Neutrophil (primary cell): ENCODE measurements at regions not wholly inside any gene's neighbourhood (a gene's known extent, or its start where the extent isn't known, plus 50 kb on each side); places are given as distances from the start of the nearest gene placed in this dataset.

ENCODE experiments used
- H3K27ac ChIP-seq: fragments of 200-600 bp; sonication (generic); 2 replicates; pipeline ENCODE4 v1.5.1; 2016; ENCODE audit warnings: mild to moderate bottlenecking, moderate library complexity
- H3K27me3 ChIP-seq: fragments of 200-600 bp; sonication (generic); 2 replicates; pipeline ENCODE4 v1.6.0; 2016; ENCODE audit warnings: mild to moderate bottlenecking
- H3K36me3 ChIP-seq: fragments of 200-600 bp; sonication (generic); 2 replicates; pipeline ENCODE4 v1.5.1; 2017
- H3K4me1 ChIP-seq, 2 experiments: fragments of 200-600 bp in 1 of 2; sonication (generic) in 1 of 2; 1 replicate in 1 of 2; 2 replicates in 1 of 2; pipeline versions ENCODE4 v1.5.1 to v1.6.1; 2013 to 2016; ENCODE audit warnings: low read depth in 1 of 2, low read length in 1 of 2, mild to moderate bottlenecking in 1 of 2, moderate library complexity in 1 of 2; ENCODE audit not compliant: control insufficient read depth in 1 of 2, insufficient read depth in 1 of 2
- H3K4me3 ChIP-seq, 2 experiments: fragments of 200-600 bp in 1 of 2; sonication (generic) in 1 of 2; 1 replicate in 1 of 2; 2 replicates in 1 of 2; pipeline ENCODE4 v1.5.1; 2013 to 2016; ENCODE audit warnings: low read depth in 1 of 2, low read length in 1 of 2, mild to moderate bottlenecking in 1 of 2, moderate library complexity in 1 of 2
- H3K9me3 ChIP-seq: fragments of 200-600 bp; sonication (generic); 2 replicates; pipeline ENCODE4 v1.5.1; 2016
- TF ChIP-seq, protein P1 (sequence below): fragments of 200-600 bp; sonication (generic); IDR thresholded peaks from 2 replicates; pipeline ENCODE4 v1.5.1; 2016; ENCODE audit warnings: antibody characterized with exemption

GRCh38 chr15:70490838-70491155, 272.6 kb downstream of the UACA start:
- no peaks in the 10 kb centered on the region for H3K27me3 ChIP-seq
- H3K27ac ChIP-seq = peak overlapping the region; percentile 96
- H3K36me3 ChIP-seq = no peaks in the 10 kb centered on the region
- peaks cover 82 to 96% of the 10 kb centered on the region in 2 experiments for H3K4me1 ChIP-seq
- H3K9me3 ChIP-seq = no peaks in the 10 kb centered on the region
- TF ChIP-seq, protein P1, sequence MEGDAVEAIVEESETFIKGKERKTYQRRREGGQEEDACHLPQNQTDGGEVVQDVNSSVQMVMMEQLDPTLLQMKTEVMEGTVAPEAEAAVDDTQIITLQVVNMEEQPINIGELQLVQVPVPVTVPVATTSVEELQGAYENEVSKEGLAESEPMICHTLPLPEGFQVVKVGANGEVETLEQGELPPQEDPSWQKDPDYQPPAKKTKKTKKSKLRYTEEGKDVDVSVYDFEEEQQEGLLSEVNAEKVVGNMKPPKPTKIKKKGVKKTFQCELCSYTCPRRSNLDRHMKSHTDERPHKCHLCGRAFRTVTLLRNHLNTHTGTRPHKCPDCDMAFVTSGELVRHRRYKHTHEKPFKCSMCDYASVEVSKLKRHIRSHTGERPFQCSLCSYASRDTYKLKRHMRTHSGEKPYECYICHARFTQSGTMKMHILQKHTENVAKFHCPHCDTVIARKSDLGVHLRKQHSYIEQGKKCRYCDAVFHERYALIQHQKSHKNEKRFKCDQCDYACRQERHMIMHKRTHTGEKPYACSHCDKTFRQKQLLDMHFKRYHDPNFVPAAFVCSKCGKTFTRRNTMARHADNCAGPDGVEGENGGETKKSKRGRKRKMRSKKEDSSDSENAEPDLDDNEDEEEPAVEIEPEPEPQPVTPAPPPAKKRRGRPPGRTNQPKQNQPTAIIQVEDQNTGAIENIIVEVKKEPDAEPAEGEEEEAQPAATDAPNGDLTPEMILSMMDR = no peak
- no peak overlapping the region for H3K4me3 ChIP-seq

DNA sequence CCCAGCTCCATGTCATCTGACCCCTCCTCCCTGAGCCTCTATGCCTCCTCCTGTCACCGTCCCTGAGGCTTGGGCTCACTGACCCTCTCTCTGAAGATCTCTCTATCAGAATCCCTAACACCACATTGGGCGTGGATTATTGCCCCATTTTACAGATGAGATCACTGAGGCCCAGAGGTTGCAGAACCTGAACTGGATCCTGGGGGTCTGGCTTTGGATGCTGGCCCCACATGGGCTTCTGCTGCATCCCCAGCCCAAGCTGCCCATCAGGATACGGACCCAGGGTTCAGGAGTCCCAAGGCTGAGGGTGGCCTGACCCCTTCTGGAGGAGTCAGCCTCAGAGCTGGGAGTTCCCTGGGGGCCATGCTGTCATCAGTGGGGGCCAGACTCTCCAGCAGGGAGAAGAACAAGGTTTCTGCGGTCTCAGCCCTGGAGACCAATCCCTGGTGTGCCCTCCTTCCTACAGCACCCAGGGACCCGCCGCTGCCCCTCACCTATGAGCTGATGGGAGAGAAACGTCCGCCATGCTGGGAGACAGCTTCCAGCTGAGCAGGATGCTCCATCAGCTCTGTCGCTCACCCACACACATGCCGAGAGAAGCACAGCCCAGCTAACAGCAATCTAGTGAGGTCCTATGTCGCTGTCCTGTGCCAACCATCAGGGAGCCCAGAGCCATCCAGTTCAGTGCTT, 273.1 kb downstream of the UACA start:
- Histone ChIP-seq H3K27me3 (no peaks in the 10 kb centered on the region), H3K9me3 (no peaks in the 10 kb centered on the region), H3K4me1 (peaks cover 87 to 98% of the 10 kb centered on the region in 2 experiments), H3K4me3 (no peak overlapping the region), H3K27ac (peak overlapping the region; percentile 96), H3K36me3 (no peaks in the 10 kb centered on the region)
- TF ChIP-seq, protein P1 = no peak

DNA sequence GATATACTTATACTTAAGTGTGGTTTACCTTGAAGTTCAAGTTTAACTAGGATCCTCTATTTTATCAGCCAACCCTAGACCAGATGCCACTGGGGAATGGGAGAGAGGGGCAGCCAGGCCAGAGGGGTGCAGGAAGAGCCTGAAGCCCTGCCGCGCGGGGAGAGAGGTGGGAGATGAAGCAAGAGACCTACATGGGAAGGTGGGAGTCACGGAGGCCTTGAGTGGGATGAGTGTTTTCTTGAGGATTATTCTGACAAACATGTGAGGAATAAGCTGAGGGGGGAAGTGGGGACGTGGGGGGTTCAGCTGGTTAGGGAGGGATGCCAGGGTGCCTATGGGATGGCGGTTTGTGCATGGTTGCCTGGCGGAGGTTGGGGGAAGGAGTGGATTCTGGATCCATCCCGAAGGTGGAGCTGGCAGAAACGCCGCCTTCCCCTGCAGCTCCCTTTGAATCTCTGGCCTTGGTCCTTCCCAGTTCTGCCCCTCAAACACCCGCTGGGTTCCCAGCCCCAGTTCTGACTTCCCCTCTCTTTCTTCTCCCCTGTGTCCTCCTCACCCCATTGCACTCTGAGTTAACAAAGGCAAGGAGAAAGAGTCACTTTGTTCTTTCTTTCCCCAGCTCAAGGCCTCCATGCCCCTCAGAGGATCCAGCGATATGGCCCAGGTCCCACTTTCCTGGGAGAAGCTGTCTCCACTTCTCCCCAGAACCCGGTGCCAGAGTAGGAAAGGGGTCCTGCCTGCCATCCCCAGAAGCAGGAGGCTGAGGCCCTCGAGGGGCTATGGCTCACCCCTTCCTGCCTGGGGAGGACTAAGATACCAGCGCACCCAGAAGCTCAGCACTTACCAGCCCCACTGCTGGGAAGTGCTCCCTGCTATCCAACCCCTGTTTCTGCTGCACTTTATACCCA, 274.2 kb downstream of the UACA start:
- Histone ChIP-seq H3K27ac (no peak overlapping the region), H3K4me1 (peaks cover 88 to 98% of the 10 kb centered on the region in 2 experiments), H3K9me3 (no peaks in the 10 kb centered on the region), H3K36me3 (no peaks in the 10 kb centered on the region), H3K4me3 (no peak overlapping the region), H3K27me3 (no peaks in the 10 kb centered on the region)
- TF ChIP-seq, protein P1 = no peak

DNA sequence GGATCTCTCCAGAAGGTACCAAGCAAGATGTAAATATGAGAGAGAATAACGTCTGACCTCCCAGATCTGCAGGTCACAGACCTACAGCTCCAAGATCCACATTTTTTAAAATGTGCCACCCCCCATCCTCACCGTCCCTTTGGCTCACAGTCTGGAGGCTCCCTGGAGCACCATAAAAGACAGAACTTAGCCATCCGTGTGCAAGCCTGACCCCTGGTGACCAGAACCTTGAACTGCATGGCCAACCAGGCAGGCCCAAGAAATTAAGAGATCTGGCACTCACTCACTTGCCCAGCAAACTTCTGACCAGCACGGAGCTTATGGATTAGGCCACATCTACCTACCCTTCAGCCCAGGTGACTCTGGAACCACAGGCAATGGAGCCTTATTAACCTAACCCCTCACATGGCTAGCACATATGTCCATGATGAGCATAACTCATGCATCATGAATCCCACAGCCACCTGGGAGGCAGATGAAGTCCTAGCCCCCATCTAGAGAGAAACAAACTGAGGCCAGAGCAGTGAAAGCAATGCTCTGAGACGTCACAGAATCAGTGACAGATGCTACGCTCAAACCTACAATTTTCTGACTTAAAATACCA, 275.3 kb downstream of the UACA start:
- H3K27ac ChIP-seq = peak overlapping the region; percentile 94
- H3K4me1 ChIP-seq = peaks cover 88 to 98% of the 10 kb centered on the region in 2 experiments
- no peaks in the 10 kb centered on the region for H3K36me3 ChIP-seq
- no peaks in the 10 kb centered on the region for H3K27me3 ChIP-seq
- no peak overlapping the region for H3K4me3 ChIP-seq
- no peaks in the 10 kb centered on the region for H3K9me3 ChIP-seq
- TF ChIP-seq, protein P1 = peak; percentile 98

- peak overlapping the region; percentile 94 for H3K27ac ChIP-seq
- H3K4me3 ChIP-seq = peak overlapping the region; percentile 3 to 39
- H3K4me1 ChIP-seq = peaks cover 88 to 98% of the 10 kb centered on the region in 2 experiments
- TF ChIP-seq, protein P1 = no peak
- H3K27me3 ChIP-seq = no peaks in the 10 kb centered on the region
- H3K9me3 ChIP-seq = no peaks in the 10 kb centered on the region
- H3K36me3 ChIP-seq = no peaks in the 10 kb centered on the region
Observed at GRCh38 chr15:70487387-70487740, 276.0 kb downstream of the UACA start.
